SH-SY5Y (cell line): ENCODE measurements at regions not wholly inside any gene's neighbourhood (a gene's known extent, or its start where the extent isn't known, plus 50 kb on each side); places are given as distances from the start of the nearest gene placed in this dataset.

Experiments
- GATA2 ChIP-seq: IDR thresholded peaks from 2 replicates; pipeline ENCODE4 v1.6.1; 2011; ENCODE audit warnings: mild to moderate bottlenecking, low read depth, low read length
- GATA3 ChIP-seq: IDR thresholded peaks from 2 replicates; pipeline ENCODE4 v1.6.1; 2011; ENCODE audit warnings: low read depth, mild to moderate bottlenecking, low read length, moderate library complexity

DNA sequence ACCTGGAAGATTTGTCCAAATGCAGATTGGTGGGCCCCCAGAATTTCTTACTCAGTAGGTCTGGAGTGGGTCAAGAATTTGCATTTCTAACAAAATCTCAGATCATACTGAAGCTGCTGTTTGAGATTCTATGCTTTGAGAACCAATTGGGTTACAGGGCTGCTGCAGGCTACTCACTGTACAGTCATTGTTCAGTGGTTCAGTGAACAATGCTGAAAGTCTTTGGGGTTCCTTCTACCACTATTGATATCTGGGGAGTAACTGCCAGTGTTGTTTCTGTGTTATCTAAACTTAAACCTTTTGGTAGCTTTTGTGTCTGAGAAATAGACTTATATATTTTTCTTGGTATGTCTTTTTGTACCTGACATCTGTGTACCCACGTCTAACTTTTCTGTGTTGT lies 187.5 kb downstream of the TANC2 start:
- TF ChIP-seq GATA2 (no peak), GATA3 (no peak)
